H9 (cell line): ENCODE measurements at regions not wholly inside any gene's neighbourhood (a gene's known extent, or its start where the extent isn't known, plus 50 kb on each side); places are given as distances from the start of the nearest gene placed in this dataset.

Experiments
- DNase-seq: peaks from one replicate; pipeline ENCODE4 v3.0.0-alpha.2; 2017
- H2AFZ ChIP-seq: one replicate; pipeline ENCODE4 v1.6.1; 2013; ENCODE audit warnings: mild to moderate bottlenecking, low read length, control low read depth, moderate library complexity
- H2AK5ac ChIP-seq: 2 replicates; pipeline ENCODE4 v1.6.1; 2013; ENCODE audit warnings: low read length, control low read depth, mixed read lengths; ENCODE audit not compliant: insufficient read length
- H2BK120ac ChIP-seq: one replicate; pipeline ENCODE4 v1.6.1; 2013; ENCODE audit warnings: low read depth, mild to moderate bottlenecking, low read length, control low read depth, inconsistent platforms; ENCODE audit not compliant: poor library complexity, severe bottlenecking
- H2BK12ac ChIP-seq: 2 replicates; pipeline ENCODE4 v1.6.1; 2013; ENCODE audit warnings: low read length, control low read depth, mixed read lengths, low read depth; ENCODE audit not compliant: insufficient read length
- H2BK15ac ChIP-seq: 2 replicates; pipeline ENCODE4 v1.6.1; 2013; ENCODE audit warnings: low read depth, low read length, control low read depth
- H2BK20ac ChIP-seq: one replicate; pipeline ENCODE4 v1.6.1; 2013; ENCODE audit warnings: low read depth, mild to moderate bottlenecking, low read length, control low read depth, inconsistent platforms; ENCODE audit not compliant: poor library complexity, severe bottlenecking
- H2BK5ac ChIP-seq: 2 replicates; pipeline ENCODE4 v1.6.1; 2013; ENCODE audit warnings: low read length, control low read depth, mixed read lengths; ENCODE audit not compliant: insufficient read length
- H3K14ac ChIP-seq: 2 replicates; pipeline ENCODE4 v1.6.1; 2013; ENCODE audit warnings: low read length, control low read depth; ENCODE audit not compliant: insufficient read depth
- H3K18ac ChIP-seq: 2 replicates; pipeline ENCODE4 v1.6.1; 2013; ENCODE audit warnings: low read depth, mild to moderate bottlenecking, mixed read lengths, low read length, control low read depth; ENCODE audit not compliant: insufficient read length
- H3K23ac ChIP-seq: 2 replicates; pipeline ENCODE4 v1.6.1; 2013; ENCODE audit warnings: low read length, control low read depth, mixed read lengths, low read depth; ENCODE audit not compliant: insufficient read length
- H3K23me2 ChIP-seq: 2 replicates; pipeline ENCODE4 v1.6.1; 2013; ENCODE audit warnings: low read depth, mild to moderate bottlenecking, mixed read lengths, low read length, control low read depth; ENCODE audit not compliant: insufficient read length, poor library complexity, severe bottlenecking
- H3K27ac ChIP-seq: 2 replicates; pipeline ENCODE4 v1.5.1; 2013; ENCODE audit warnings: low read length, control low read depth, mixed read lengths, low read depth; ENCODE audit not compliant: insufficient read length
- H3K27me3 ChIP-seq: 2 replicates; pipeline ENCODE4 v1.6.1; 2013; ENCODE audit warnings: low read length, control low read depth, inconsistent platforms; ENCODE audit not compliant: insufficient read depth
- H3K4ac ChIP-seq: 2 replicates; pipeline ENCODE4 v1.6.1; 2013; ENCODE audit warnings: low read depth, mild to moderate bottlenecking, control low read depth, inconsistent platforms, low read length, moderate library complexity
- H3K4me1 ChIP-seq: 2 replicates; pipeline ENCODE4 v1.6.1; 2013; ENCODE audit warnings: low read length, control low read depth, inconsistent platforms; ENCODE audit not compliant: insufficient read depth
- H3K4me2 ChIP-seq: 2 replicates; pipeline ENCODE4 v1.6.1; 2013; ENCODE audit warnings: low read length, control low read depth, mixed read lengths; ENCODE audit not compliant: insufficient read length, insufficient read depth
- H3K56ac ChIP-seq: 2 replicates; pipeline ENCODE4 v1.6.1; 2013; ENCODE audit warnings: low read depth, mild to moderate bottlenecking, mixed read lengths, low read length, control low read depth; ENCODE audit not compliant: insufficient read length
- H3K79me1 ChIP-seq: 2 replicates; pipeline ENCODE4 v1.6.1; 2013; ENCODE audit warnings: low read depth, mild to moderate bottlenecking, moderate library complexity, low read length, control low read depth, inconsistent platforms; ENCODE audit not compliant: insufficient read depth, poor library complexity, severe bottlenecking
- H3K79me2 ChIP-seq: 2 replicates; pipeline ENCODE4 v1.6.1; 2013; ENCODE audit warnings: low read length, control low read depth, inconsistent platforms; ENCODE audit not compliant: insufficient read depth
- H3K9ac ChIP-seq: 2 replicates; pipeline ENCODE4 v1.6.1; 2013; ENCODE audit warnings: low read length, control low read depth, mixed read lengths; ENCODE audit not compliant: insufficient read length; ENCODE audit errors: extremely low read depth
- H3K9me3 ChIP-seq: one replicate; pipeline ENCODE4 v1.6.1; 2013; ENCODE audit warnings: low read depth, low read length, inconsistent platforms; ENCODE audit not compliant: control insufficient read depth
- H3T11ph ChIP-seq: one replicate; pipeline ENCODE4 v1.6.1; 2013; ENCODE audit warnings: mild to moderate bottlenecking, low read length, control low read depth, inconsistent platforms
- H4K20me1 ChIP-seq: one replicate; pipeline ENCODE4 v1.6.1; 2013; ENCODE audit not compliant: control insufficient read depth, insufficient read length, insufficient read depth
- H4K5ac ChIP-seq: 2 replicates; pipeline ENCODE4 v1.6.1; 2013; ENCODE audit warnings: low read depth, mild to moderate bottlenecking, mixed read lengths, low read length, control low read depth; ENCODE audit not compliant: insufficient read length
- H4K8ac ChIP-seq: replicated peaks from 2 replicates; pipeline ENCODE4 v1.6.1; 2013; ENCODE audit warnings: low read length, control low read depth, mixed read lengths, low read depth; ENCODE audit not compliant: insufficient read length
- H4K91ac ChIP-seq: 2 replicates; pipeline ENCODE4 v1.6.1; 2013; ENCODE audit warnings: low read depth, mild to moderate bottlenecking, moderate library complexity, mixed read lengths, low read length, control low read depth; ENCODE audit not compliant: insufficient read length
- H3K27ac Mint-ChIP-seq, 3 experiments: 2 replicates in 2 of 3; 3 replicates in 1 of 3; pipeline ENCODE4 v1.8.0; 2020 to 2021; ENCODE audit warnings: mixed read lengths in 3 of 3, mild to moderate bottlenecking in 1 of 3, moderate library complexity in 1 of 3
- H3K27me3 Mint-ChIP-seq: 2 replicates; pipeline ENCODE4 v1.8.0; 2021; ENCODE audit warnings: low read depth, mild to moderate bottlenecking, moderate library complexity, mixed read lengths
- H3K36me3 Mint-ChIP-seq, 3 experiments: 2 replicates in 2 of 3; 3 replicates in 1 of 3; pipeline ENCODE4 v1.8.0; 2020 to 2021; ENCODE audit warnings: low read depth in 3 of 3, mixed read lengths in 3 of 3; ENCODE audit not compliant: insufficient read depth in 1 of 3
- H3K4me1 Mint-ChIP-seq, 2 experiments: 2 replicates each; pipeline ENCODE4 v1.8.0; 2020; ENCODE audit warnings: mixed read lengths in 2 of 2
- H3K4me3 Mint-ChIP-seq, 2 experiments: 2 replicates in 1 of 2; 3 replicates in 1 of 2; pipeline ENCODE4 v1.8.0; 2020 to 2021; ENCODE audit warnings: mild to moderate bottlenecking in 2 of 2, mixed read lengths in 2 of 2, moderate library complexity in 1 of 2
- H3K9me3 Mint-ChIP-seq, 2 experiments: 2 replicates in 1 of 2; 3 replicates in 1 of 2; pipeline ENCODE4 v1.8.0; 2020; ENCODE audit warnings: mild to moderate bottlenecking in 2 of 2, mixed read lengths in 2 of 2, moderate library complexity in 1 of 2
- CTCF ChIP-seq: fragments of 200-600 bp; sonication (generic); conservative IDR thresholded peaks from 3 replicates; pipeline ENCODE4 v1.8.0; 2021; ENCODE audit warnings: antibody characterized with exemption, mild to moderate bottlenecking
- WGBS: extraction: QIAGEN DNeasy Blood & Tissue Kit; methylation state at CpG from one replicate; pipeline ENCODE4 v1.1.7; 2013; ENCODE audit warnings: missing lambda C conversion rate, low lambda C conversion rate, mixed read lengths; ENCODE audit not compliant: insufficient read length; ENCODE audit errors: extremely low coverage; 5-methylcytosine and 5-hydroxymethylcytosine counted together

GRCh38 chr19:29295285-29295684, 82.3 kb upstream of the UQCRFS1 start:
- Histone ChIP-seq H2AK5ac (no peak overlapping the region), H3K9ac (no peak overlapping the region), H2BK12ac (no peak overlapping the region), H4K91ac (no peak overlapping the region), H2AFZ (no peak overlapping the region), H3K4ac (no peak overlapping the region), H3K18ac (no peak overlapping the region), H3K56ac (no peak overlapping the region), H4K5ac (no peak overlapping the region), H3K23ac (no peak overlapping the region), H4K20me1 (no peaks in the 10 kb centered on the region), H3K4me1 (no peaks in the 10 kb centered on the region), H2BK5ac (no peak overlapping the region), H2BK15ac (no peak overlapping the region), H3K27me3 (no peaks in the 10 kb centered on the region), H2BK20ac (no peak overlapping the region), H3K14ac (no peak overlapping the region), H3K23me2 (no peaks in the 10 kb centered on the region), H4K8ac (no peak overlapping the region), H3K79me2 (no peaks in the 10 kb centered on the region), H3K9me3 (no peaks in the 10 kb centered on the region), H3K27ac (no peak overlapping the region), H3K79me1 (no peaks in the 10 kb centered on the region), H3T11ph (no peak overlapping the region), H2BK120ac (no peak overlapping the region), H3K4me2 (no peak overlapping the region)
- Mint-ChIP-seq H3K27me3 (peaks cover 19% of the 10 kb centered on the region), H3K27ac (no peak overlapping the region), H3K36me3 (no peaks in the 10 kb centered on the region; a peak in 1 of 7 replicates), H3K9me3 (no peaks in the 10 kb centered on the region), H3K4me3 (no peak overlapping the region; a peak in 1 of 5 replicates), H3K4me1 (peaks cover 9 to 11% of the 10 kb centered on the region in 2 experiments)
- WGBS, result no CpG with 5 or more reads among the region's 2 CpGs
- no peak for DNase-seq
- TF ChIP-seq CTCF, result no peak
